Neural cell (in vitro differentiated cells): ENCODE measurements at regions not wholly inside any gene's neighbourhood (a gene's known extent, or its start where the extent isn't known, plus 50 kb on each side); places are given as distances from the start of the nearest gene placed in this dataset.
A peak's percentile ranks its signal among the peaks of the same experiment; 100 is the strongest.

Experiments
- H2AFZ ChIP-seq: fragments of 200-600, 300-800 bp; sonication (generic), shearing (Covaris generic); 2 replicates; pipeline ENCODE4 v1.6.0; 2014; ENCODE audit warnings: low read depth, mild to moderate bottlenecking, antibody characterized with exemption, low read length, moderate library complexity
- H3F3A ChIP-seq: fragments of 200-600 bp; shearing (Covaris generic); 2 replicates; pipeline ENCODE4 v1.6.1; 2016; ENCODE audit warnings: mild to moderate bottlenecking, moderate library complexity, mixed read lengths, antibody characterized with exemption, low read length; ENCODE audit not compliant: insufficient read depth, poor library complexity, severe bottlenecking
- H3K27ac ChIP-seq: fragments of 200-600, 300-800 bp; sonication (generic), shearing (Covaris generic); 2 replicates; pipeline ENCODE4 v1.5.1; 2014; ENCODE audit warnings: mild to moderate bottlenecking, low read length, moderate library complexity
- H3K27me3 ChIP-seq: fragments of 300-800, 200-600 bp; sonication (generic), shearing (Covaris generic); 2 replicates; pipeline ENCODE4 v1.6.0; 2014; ENCODE audit warnings: mild to moderate bottlenecking, low read depth, low read length, moderate library complexity; ENCODE audit not compliant: insufficient read depth
- H3K36me3 ChIP-seq: fragments of 300-800, 200-600 bp; sonication (generic), shearing (Covaris generic); 2 replicates; pipeline ENCODE4 v1.5.1; 2014; ENCODE audit warnings: mild to moderate bottlenecking, antibody characterized with exemption, low read length, moderate library complexity; ENCODE audit not compliant: insufficient read depth
- H3K4me2 ChIP-seq: fragments of 300-800, 200-600 bp; sonication (generic), shearing (Covaris generic); 2 replicates; pipeline ENCODE4 v1.6.0; 2014; ENCODE audit warnings: mild to moderate bottlenecking, low read length
- H3K4me3 ChIP-seq: fragments of 300-800, 200-600 bp; sonication (generic), shearing (Covaris generic); 2 replicates; pipeline ENCODE4 v1.5.1; 2014; ENCODE audit warnings: mild to moderate bottlenecking, low read length, moderate library complexity
- H3K79me2 ChIP-seq: fragments of 200-600 bp; shearing (Covaris generic); replicated peaks from 2 replicates; pipeline ENCODE4 v1.6.0; 2014; ENCODE audit warnings: mild to moderate bottlenecking, low read length, moderate library complexity; ENCODE audit not compliant: insufficient read depth
- H3K9ac ChIP-seq: fragments of 300-800, 200-600 bp; sonication (generic), shearing (Covaris generic); 2 replicates; pipeline ENCODE4 v1.6.1; 2016; ENCODE audit warnings: mild to moderate bottlenecking, low read length, mixed read lengths
- H3K9me2 ChIP-seq: fragments of 200-600 bp; shearing (Covaris generic); 2 replicates; pipeline ENCODE4 v1.6.1; 2016; ENCODE audit warnings: mild to moderate bottlenecking, low read length, mixed read lengths; ENCODE audit not compliant: insufficient read depth
- H3K9me3 ChIP-seq: fragments of 200-600, 300-800 bp; sonication (generic), shearing (Covaris generic); 2 replicates; pipeline ENCODE4 v1.6.1; 2016; ENCODE audit warnings: mild to moderate bottlenecking, mixed run types, low read length, moderate library complexity, mixed read lengths
- H4K20me1 ChIP-seq: fragments of 200-600 bp; shearing (Covaris generic); 2 replicates; pipeline ENCODE4 v1.6.1; 2016; ENCODE audit warnings: mild to moderate bottlenecking, mixed run types; ENCODE audit not compliant: insufficient read depth
- CTCF ChIP-seq: fragments of 450-650 bp; IDR thresholded peaks from 2 replicates; pipeline ENCODE4 v1.5.1; 2014; ENCODE audit warnings: antibody characterized with exemption, mild to moderate bottlenecking, moderate library complexity; ENCODE audit not compliant: poor library complexity, severe bottlenecking
- EP300 ChIP-seq: fragments of 450-650 bp; conservative IDR thresholded peaks from 2 replicates; pipeline ENCODE4 v1.6.1; 2014; ENCODE audit warnings: antibody characterized with exemption, mild to moderate bottlenecking, moderate library complexity; ENCODE audit not compliant: poor library complexity, severe bottlenecking
- EZH2 ChIP-seq: fragments of 200-600, 300-800 bp; shearing (Covaris generic), sonication (generic); IDR thresholded peaks from 2 replicates; pipeline ENCODE4 v1.6.1; 2014; ENCODE audit warnings: antibody characterized with exemption, low read length, borderline replicate concordance, mild to moderate bottlenecking; ENCODE audit not compliant: insufficient read depth, poor library complexity, severe bottlenecking
- MXI1 ChIP-seq: fragments of 450-650 bp; conservative IDR thresholded peaks from 2 replicates; pipeline ENCODE4 v1.6.1; 2014; ENCODE audit warnings: antibody characterized with exemption, mild to moderate bottlenecking; ENCODE audit not compliant: poor library complexity, severe bottlenecking
- POLR2AphosphoS5 ChIP-seq: IDR thresholded peaks from 2 replicates; pipeline ENCODE4 v1.6.1; 2012
- RAD21 ChIP-seq: fragments of 450-650 bp; conservative IDR thresholded peaks from 2 replicates; pipeline ENCODE4 v1.6.1; 2014; ENCODE audit warnings: antibody characterized with exemption, mild to moderate bottlenecking, moderate library complexity
- REST ChIP-seq: IDR thresholded peaks from 2 replicates; pipeline ENCODE4 v1.6.1; 2012; ENCODE audit warnings: borderline replicate concordance
- SMC3 ChIP-seq: fragments of 450-650 bp; conservative IDR thresholded peaks from 2 replicates; pipeline ENCODE4 v1.6.1; 2014; ENCODE audit warnings: antibody characterized with exemption, mild to moderate bottlenecking, moderate library complexity; ENCODE audit not compliant: poor library complexity
- TAF1 ChIP-seq: IDR thresholded peaks from 2 replicates; pipeline ENCODE4 v1.6.1; 2012; ENCODE audit warnings: low read depth

- H3K27me3 ChIP-seq, result no peaks in the 10 kb centered on the region
- peak overlapping the region; percentile 22 for H3K4me3 ChIP-seq
- TF ChIP-seq SMC3, result peak; percentile 61
- TF ChIP-seq EP300, result peak; percentile 77
- TF ChIP-seq CTCF, result peak; percentile 19
- peak; percentile 31 for TF ChIP-seq POLR2AphosphoS5
- no peak for TF ChIP-seq EZH2
- peak; percentile 93 for TF ChIP-seq REST
- TF ChIP-seq MXI1, result peak; percentile 38
- TF ChIP-seq TAF1, result no peak
- TF ChIP-seq RAD21, result peak; percentile 57
- peak overlapping the region; percentile 96 for H3K27ac ChIP-seq
- no peaks in the 10 kb centered on the region for H3K9me3 ChIP-seq
- H3F3A ChIP-seq, result peaks cover 7% of the 10 kb centered on the region
- peak overlapping the region; percentile 75 for H2AFZ ChIP-seq
- peak overlapping the region; percentile 31 for H3K4me2 ChIP-seq
- H3K79me2 ChIP-seq, result no peaks in the 10 kb centered on the region
- H3K9me2 ChIP-seq, result no peaks in the 10 kb centered on the region
- H4K20me1 ChIP-seq, result no peaks in the 10 kb centered on the region
- H3K36me3 ChIP-seq, result no peaks in the 10 kb centered on the region
- peak overlapping the region; percentile 73 for H3K9ac ChIP-seq
These were observed 379.7 kb upstream of the ZMIZ1 start for GRCh38 chr10:78688901-78689583.

GRCh38 chr10:78689584-78689935 is 379.2 kb upstream of the ZMIZ1 start:
- H3F3A ChIP-seq, result peaks cover 7% of the 10 kb centered on the region
- no peaks in the 10 kb centered on the region for H3K27me3 ChIP-seq
- H3K36me3 ChIP-seq, result no peaks in the 10 kb centered on the region
- H3K9me3 ChIP-seq, result no peaks in the 10 kb centered on the region
- H3K9me2 ChIP-seq, result no peaks in the 10 kb centered on the region
- H4K20me1 ChIP-seq, result no peaks in the 10 kb centered on the region
- H2AFZ ChIP-seq, result peak overlapping the region; percentile 75
- H3K79me2 ChIP-seq, result no peaks in the 10 kb centered on the region
- peak overlapping the region; percentile 9 for H3K4me3 ChIP-seq
- H3K9ac ChIP-seq, result peak overlapping the region; percentile 73
- no peak for TF ChIP-seq EZH2
- no peak for TF ChIP-seq MXI1
- peak; percentile 7 for TF ChIP-seq RAD21
- no peak for TF ChIP-seq REST
- peak; percentile 4 for TF ChIP-seq EP300
- TF ChIP-seq POLR2AphosphoS5, result no peak
- no peak for TF ChIP-seq CTCF
- no peak for TF ChIP-seq TAF1
- no peak for TF ChIP-seq SMC3
- peak overlapping the region; percentile 96 for H3K27ac ChIP-seq
- H3K4me2 ChIP-seq, result peak overlapping the region; percentile 31
